Nephron (organoid): ENCODE measurements at regions not wholly inside any gene's neighbourhood (a gene's known extent, or its start where the extent isn't known, plus 50 kb on each side); places are given as distances from the start of the nearest gene placed in this dataset.

Experiments
- H3K27ac Mint-ChIP-seq, 3 experiments: 2 replicates each; pipeline ENCODE4 v1.8.0; 2020; ENCODE audit warnings: mixed read lengths in 3 of 3, mild to moderate bottlenecking in 2 of 3, moderate library complexity in 1 of 3
- H3K27me3 Mint-ChIP-seq: 2 replicates; pipeline ENCODE4 v1.8.0; 2021; ENCODE audit warnings: low read depth, mild to moderate bottlenecking, moderate library complexity, mixed read lengths
- H3K36me3 Mint-ChIP-seq: 2 replicates; pipeline ENCODE4 v1.8.0; 2020; ENCODE audit warnings: low read depth, mixed read lengths
- H3K4me1 Mint-ChIP-seq: 2 replicates; pipeline ENCODE4 v1.8.0; 2020; ENCODE audit warnings: mixed read lengths
- H3K4me3 Mint-ChIP-seq, 3 experiments: 2 replicates each; pipeline ENCODE4 v1.8.0; 2020; ENCODE audit warnings: mild to moderate bottlenecking in 3 of 3, mixed read lengths in 3 of 3, moderate library complexity in 2 of 3
- H3K9me3 Mint-ChIP-seq: 2 replicates; pipeline ENCODE4 v1.8.0; 2020; ENCODE audit warnings: mixed read lengths
- CTCF ChIP-seq, 3 experiments: fragments of 200-600 bp; sonication (generic); IDR thresholded peaks; one replicate each; pipeline ENCODE4 v1.5.0; 2021; ENCODE audit warnings: antibody characterized with exemption in 3 of 3; ENCODE audit not compliant: unreplicated experiment in 3 of 3

GRCh38 chr2:236712961-236713673, 143.5 kb downstream of the ACKR3 start:
- no peaks in the 10 kb centered on the region for H3K36me3 Mint-ChIP-seq
- H3K9me3 Mint-ChIP-seq: no peaks in the 10 kb centered on the region
- H3K27me3 Mint-ChIP-seq: peaks cover 24% of the 10 kb centered on the region
- H3K4me1 Mint-ChIP-seq: peaks cover 34% of the 10 kb centered on the region
- H3K27ac Mint-ChIP-seq: peak overlapping the region; percentile 7 to 75 (median 47)
- no peak for TF ChIP-seq CTCF (IDR thresholded peaks at IDR 0.05; ENCODE audit: unreplicated experiment in 3 of 3)
- H3K4me3 Mint-ChIP-seq: no peak overlapping the region

GRCh38 chr2:236714080-236714479, 144.5 kb downstream of the ACKR3 start:
- Mint-ChIP-seq H3K9me3 (no peaks in the 10 kb centered on the region), H3K4me1 (peaks cover 43% of the 10 kb centered on the region), H3K36me3 (no peaks in the 10 kb centered on the region), H3K4me3 (no peak overlapping the region), H3K27me3 (peaks cover 28% of the 10 kb centered on the region), H3K27ac (peak overlapping the region; percentile 40 to 75 (median 68))
- TF ChIP-seq CTCF (IDR thresholded peaks at IDR 0.05; ENCODE audit: unreplicated experiment in 3 of 3): no peak

GRCh38 chr2:236715077-236715476, 145.5 kb downstream of the ACKR3 start:
- Mint-ChIP-seq H3K27ac (peak overlapping the region; percentile 43 to 78 (median 51)), H3K4me3 (peak overlapping the region in 1 of 3 experiments; percentile 16), H3K27me3 (peaks cover 33% of the 10 kb centered on the region), H3K9me3 (no peaks in the 10 kb centered on the region), H3K36me3 (no peaks in the 10 kb centered on the region), H3K4me1 (peaks cover 48% of the 10 kb centered on the region)
- TF ChIP-seq CTCF (IDR thresholded peaks at IDR 0.05; ENCODE audit: unreplicated experiment in 3 of 3): no peak

- H3K36me3 Mint-ChIP-seq: no peaks in the 10 kb centered on the region
- H3K4me1 Mint-ChIP-seq: peaks cover 48% of the 10 kb centered on the region
- H3K9me3 Mint-ChIP-seq: no peaks in the 10 kb centered on the region
- H3K4me3 Mint-ChIP-seq: peak overlapping the region in 1 of 3 experiments; percentile 16
- H3K27me3 Mint-ChIP-seq: peaks cover 33% of the 10 kb centered on the region
- no peak for TF ChIP-seq CTCF (IDR thresholded peaks at IDR 0.05; ENCODE audit: unreplicated experiment in 3 of 3)
- H3K27ac Mint-ChIP-seq: peak overlapping the region; percentile 43 to 78 (median 51)
These were observed 145.9 kb downstream of the ACKR3 start for GRCh38 chr2:236715491-236715961.

GRCh38 chr2:236717120-236717519, 147.5 kb downstream of the ACKR3 start:
- H3K4me1 Mint-ChIP-seq: peaks cover 53% of the 10 kb centered on the region
- H3K9me3 Mint-ChIP-seq: no peaks in the 10 kb centered on the region
- H3K27ac Mint-ChIP-seq: no peak overlapping the region

More at GRCh38 chr2:236717120-236717519, 147.5 kb downstream of the ACKR3 start:
- H3K36me3 Mint-ChIP-seq: no peaks in the 10 kb centered on the region
- no peak overlapping the region for H3K4me3 Mint-ChIP-seq
- peaks cover 33% of the 10 kb centered on the region for H3K27me3 Mint-ChIP-seq
- TF ChIP-seq CTCF (IDR thresholded peaks at IDR 0.05; ENCODE audit: unreplicated experiment in 3 of 3): no peak
